GM18909 (cell line): ENCODE measurements at regions not wholly inside any gene's neighbourhood (a gene's known extent, or its start where the extent isn't known, plus 50 kb on each side); places are given as distances from the start of the nearest gene placed in this dataset.
"Not testable (repeated sequence)": the region's sequence is repeated elsewhere in the genome, so short reads cannot be mapped to it uniquely, and the experiment has no call there.

Source experiments
- ATAC-seq: cut with Tn5 transposase; IDR thresholded peaks from one replicate; pipeline ENCODE4 v1.9.1; 2021; ENCODE audit warnings: mild to moderate bottlenecking; ENCODE audit not compliant: unreplicated experiment, poor library complexity

GRCh38 chr5:99247346-99247745, 318.5 kb upstream of the CHD1 start:
- ATAC-seq: no peak

GRCh38 chr5:99243111-99243510, 314.3 kb upstream of the CHD1 start:
- no peak for ATAC-seq

GRCh38 chr5:99239826-99240360, 311.1 kb upstream of the CHD1 start:
- ATAC-seq: no peak

GRCh38 chr5:99191206-99191745, 262.5 kb upstream of the CHD1 start:
- ATAC-seq: no peak

- no peak for ATAC-seq
Observed at GRCh38 chr5:99187611-99188010, 258.8 kb upstream of the CHD1 start.

- ATAC-seq: no peak
Observed at GRCh38 chr5:99179206-99179605, 250.4 kb upstream of the CHD1 start.

- ATAC-seq: no peak
Observed at GRCh38 chr5:99177796-99178195, 249.0 kb upstream of the CHD1 start.

- ATAC-seq: no peak
Observed at GRCh38 chr5:99176186-99176585, 247.4 kb upstream of the CHD1 start.

GRCh38 chr5:99169309-99169708, 240.5 kb upstream of the CHD1 start:
- no peak for ATAC-seq

- ATAC-seq: not testable (repeated sequence)
Observed at GRCh38 chr5:99161538-99161937, 232.7 kb upstream of the CHD1 start.

- ATAC-seq: no peak
Observed at GRCh38 chr5:99156688-99157087, 227.9 kb upstream of the CHD1 start.

- not testable (repeated sequence) for ATAC-seq
Observed at GRCh38 chr5:99143283-99143795, 214.5 kb upstream of the CHD1 start.

- no peak for ATAC-seq
Observed at GRCh38 chr5:99141534-99142128, 212.8 kb upstream of the CHD1 start.

GRCh38 chr5:99138911-99139310, 210.1 kb upstream of the CHD1 start:
- ATAC-seq: no peak

- no peak for ATAC-seq
Observed at GRCh38 chr5:99133921-99134320, 205.1 kb upstream of the CHD1 start.

- no peak for ATAC-seq
Observed at GRCh38 chr5:99129768-99130501, 201.1 kb upstream of the CHD1 start.

- no peak for ATAC-seq
Observed at GRCh38 chr5:99122976-99123375, 194.2 kb upstream of the CHD1 start.

- ATAC-seq: no peak
Observed at GRCh38 chr5:99119326-99119725, 190.5 kb upstream of the CHD1 start.

- no peak for ATAC-seq
Observed at GRCh38 chr5:99116526-99116925, 187.7 kb upstream of the CHD1 start.

GRCh38 chr5:99109894-99110293, 181.1 kb upstream of the CHD1 start:
- ATAC-seq: no peak

GRCh38 chr5:99105216-99105615, 176.4 kb upstream of the CHD1 start:
- no peak for ATAC-seq
